ENCODE measurements at regions not wholly inside any gene's neighbourhood (a gene's known extent, or its start where the extent isn't known, plus 50 kb on each side); places are given as distances from the start of the nearest gene placed in this dataset.

GRCh38 chr22:49272546-49273125 lies 555.0 kb downstream of the BRD1 start:
- ChIA-PET CTCF (ENCODE audit: low intra/inter-chr PET ratio, low total read pairs) (no interaction called here), POLR2A (no interaction called here)
- 35% methylated on average over 9 of the region's 17 CpGs for WGBS (ENCODE audit: low lambda C conversion rate)
- in situ Hi-C loops (cut with HindIII; ENCODE audit: extremely low pct_ligation_motif_present, low pct_unique_long_range_greater_than_20kb) (no loop called here), intact Hi-C loops (cut with micrococcal nuclease; ENCODE audit: unreplicated experiment) (no loop called here)
- DNase-seq (ENCODE audit: low spot score) (no peak), FAIRE-seq (no peak), ATAC-seq (no peak)
- H3K4me3 ChIP-seq (replicated peaks in 1 of 3; ENCODE audit: insufficient read depth in 1 of 3, low read depth in 2 of 3, low read length in 3 of 3), result no peak overlapping the region
- no peaks in the 10 kb centered on the region for H3K79me2 ChIP-seq (ENCODE audit: insufficient read depth, low read length)
- no peaks in the 10 kb centered on the region for H4K20me1 ChIP-seq (ENCODE audit: insufficient read depth, low read length)
- H3K9ac ChIP-seq (ENCODE audit: insufficient read depth, low read depth, low read length), result no peak overlapping the region
- TF ChIP-seq SMAD9 (CRISPR knock-in tag; IDR thresholded peaks at IDR 0.05) (no peak), ZNF44 (CRISPR knock-in tag; IDR thresholded peaks at IDR 0.05) (no peak), TOPORS (CRISPR knock-in tag; IDR thresholded peaks at IDR 0.05) (no peak), JUNB (CRISPR knock-in tag; IDR thresholded peaks at IDR 0.05; ENCODE audit: borderline replicate concordance) (no peak), HNRNPLL (IDR thresholded peaks at IDR 0.05; ENCODE audit: low read depth, low read length, poor library complexity, severe bottlenecking) (no peak), SSRP1 (CRISPR knock-in tag; IDR thresholded peaks at IDR 0.05) (no peak), ZBTB46 (CRISPR knock-in tag; IDR thresholded peaks at IDR 0.05; ENCODE audit: borderline replicate concordance) (no peak)
- peaks cover 2 to 27% of the 10 kb centered on the region in 2 experiments; a peak in 2 of 5 replicates for H3K27me3 ChIP-seq (ENCODE audit: control insufficient read depth in 1 of 2, insufficient read depth in 2 of 2, low read length in 2 of 2)
- no peaks in the 10 kb centered on the region for H3K9me3 ChIP-seq (ENCODE audit: low read length)
- no peak overlapping the region for H2AFZ ChIP-seq (ENCODE audit: low read length)
- no peaks in the 10 kb centered on the region for H3K36me3 ChIP-seq (replicated peaks in 1 of 2; ENCODE audit: control insufficient read depth in 1 of 2, insufficient read depth in 2 of 2, low read length in 2 of 2)
- H3K27ac ChIP-seq (ENCODE audit: extremely low read length, insufficient read depth, low read length), result no peak overlapping the region
- H3K4me1 ChIP-seq (ENCODE audit: insufficient read depth, low read length), result no peaks in the 10 kb centered on the region
- no peak overlapping the region for H3K4me2 ChIP-seq (ENCODE audit: low read depth, low read length)
- BruUV-seq (replicated peaks), result no TSS peak

DNA sequence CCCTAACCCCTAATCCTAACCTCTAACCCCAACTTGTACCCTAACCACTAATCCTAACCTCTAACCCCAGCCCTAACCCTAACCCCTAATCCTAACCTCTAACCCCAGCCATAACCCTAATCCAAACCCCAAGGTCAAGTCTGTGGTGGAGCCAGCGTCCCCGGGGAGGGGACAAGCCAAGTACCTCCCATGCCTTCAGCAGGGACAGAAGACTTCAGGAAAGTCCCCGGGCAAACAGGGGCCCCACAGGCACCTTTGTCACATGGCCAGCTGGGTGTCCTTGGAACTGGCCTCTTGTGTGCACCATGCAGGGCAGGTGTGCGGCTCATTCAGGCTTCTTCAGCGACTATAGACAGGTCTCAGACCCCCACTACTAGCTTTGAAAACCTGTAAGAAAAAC lies 555.8 kb downstream of the BRD1 start:
- ChIA-PET CTCF (ENCODE audit: low intra/inter-chr PET ratio, low total read pairs) (no interaction called here), POLR2A (no interaction called here)
- intact Hi-C loops (cut with micrococcal nuclease; ENCODE audit: unreplicated experiment), result no loop called here
- Histone ChIP-seq H3K27me3 (ENCODE audit: control insufficient read depth in 1 of 2, insufficient read depth in 2 of 2, low read length in 2 of 2) (peaks cover 2 to 33% of the 10 kb centered on the region in 2 experiments; a peak in 4 of 5 replicates), H3K79me2 (ENCODE audit: insufficient read depth, low read length) (no peaks in the 10 kb centered on the region), H3K9ac (ENCODE audit: insufficient read depth, low read depth, low read length) (no peak overlapping the region), H3K27ac (ENCODE audit: extremely low read length, insufficient read depth, low read length) (no peak overlapping the region), H3K9me3 (ENCODE audit: low read length) (no peaks in the 10 kb centered on the region), H3K36me3 (replicated peaks in 1 of 2; ENCODE audit: control insufficient read depth in 1 of 2, insufficient read depth in 2 of 2, low read length in 2 of 2) (no peaks in the 10 kb centered on the region), H3K4me3 (replicated peaks in 1 of 3; ENCODE audit: insufficient read depth in 1 of 3, low read depth in 2 of 3, low read length in 3 of 3) (no peak overlapping the region), H3K4me1 (ENCODE audit: insufficient read depth, low read length) (no peaks in the 10 kb centered on the region), H4K20me1 (ENCODE audit: insufficient read depth, low read length) (no peaks in the 10 kb centered on the region), H3K4me2 (ENCODE audit: low read depth, low read length) (no peak overlapping the region), H2AFZ (ENCODE audit: low read length) (no peak overlapping the region)
- BruUV-seq (replicated peaks), result no TSS peak
- ATAC-seq (no peak), FAIRE-seq (no peak), DNase-seq (ENCODE audit: low spot score) (no peak)
- WGBS (ENCODE audit: low lambda C conversion rate), result 4% methylated on average over 4 of the region's 5 CpGs
- in situ Hi-C loops (cut with HindIII; ENCODE audit: extremely low pct_ligation_motif_present, low pct_unique_long_range_greater_than_20kb), result no loop called here
- TF ChIP-seq ZSCAN9 (CRISPR knock-in tag; IDR thresholded peaks at IDR 0.05; ENCODE audit: borderline replicate concordance) (no peak), HNRNPH1 (optimal IDR thresholded peaks at IDR 0.05; ENCODE audit: low read depth, low read length) (no peak), ZUFSP (CRISPR knock-in tag; IDR thresholded peaks at IDR 0.05; ENCODE audit: borderline replicate concordance) (no peak), ZNF7 (CRISPR knock-in tag; IDR thresholded peaks at IDR 0.05) (no peak), RBAK (CRISPR knock-in tag; IDR thresholded peaks at IDR 0.05) (no peak), ZNF660 (CRISPR knock-in tag; IDR thresholded peaks at IDR 0.05; ENCODE audit: borderline replicate concordance, low read depth) (no peak), FOXA1 (IDR thresholded peaks at IDR 0.05) (no peak), FOXA1 (CRISPR knock-in tag; IDR thresholded peaks at IDR 0.05) (no peak), ZSCAN29 (CRISPR knock-in tag; conservative IDR thresholded peaks at IDR 0.05) (no peak), DPF2 (CRISPR knock-in tag; IDR thresholded peaks at IDR 0.05; ENCODE audit: borderline replicate concordance, low read depth) (no peak)

Data from HepG2 (cell line).